HEK293T (cell line): ENCODE measurements at regions not wholly inside any gene's neighbourhood (a gene's known extent, or its start where the extent isn't known, plus 50 kb on each side); places are given as distances from the start of the nearest gene placed in this dataset.

Experiments used
- BHLHE40 ChIP-seq: fragments of 450-650 bp; IDR thresholded peaks from 2 replicates; pipeline ENCODE4 v1.6.1; 2016; ENCODE audit warnings: mild to moderate bottlenecking, moderate library complexity, borderline replicate concordance
- ELF4 ChIP-seq: fragments of 450-650 bp; IDR thresholded peaks from 2 replicates; pipeline ENCODE4 v1.6.1; 2017; ENCODE audit warnings: antibody characterized with exemption
- FOXK2 ChIP-seq: fragments of 450-650 bp; IDR thresholded peaks from 2 replicates; pipeline ENCODE4 v1.6.1; 2016; ENCODE audit warnings: mild to moderate bottlenecking
- HDGF ChIP-seq: fragments of 450-650 bp; IDR thresholded peaks from 2 replicates; pipeline ENCODE4 v1.6.1; 2017; ENCODE audit warnings: antibody characterized with exemption, borderline replicate concordance
- NFRKB ChIP-seq: fragments of 450-650 bp; IDR thresholded peaks from 2 replicates; pipeline ENCODE4 v1.6.1; 2016; ENCODE audit warnings: mild to moderate bottlenecking, moderate library complexity
- TARDBP ChIP-seq: fragments of 450-650 bp; IDR thresholded peaks from 2 replicates; pipeline ENCODE4 v1.6.1; 2016
- ZNF384 ChIP-seq: fragments of 450-650 bp; IDR thresholded peaks from 2 replicates; pipeline ENCODE4 v1.6.1; 2016

DNA sequence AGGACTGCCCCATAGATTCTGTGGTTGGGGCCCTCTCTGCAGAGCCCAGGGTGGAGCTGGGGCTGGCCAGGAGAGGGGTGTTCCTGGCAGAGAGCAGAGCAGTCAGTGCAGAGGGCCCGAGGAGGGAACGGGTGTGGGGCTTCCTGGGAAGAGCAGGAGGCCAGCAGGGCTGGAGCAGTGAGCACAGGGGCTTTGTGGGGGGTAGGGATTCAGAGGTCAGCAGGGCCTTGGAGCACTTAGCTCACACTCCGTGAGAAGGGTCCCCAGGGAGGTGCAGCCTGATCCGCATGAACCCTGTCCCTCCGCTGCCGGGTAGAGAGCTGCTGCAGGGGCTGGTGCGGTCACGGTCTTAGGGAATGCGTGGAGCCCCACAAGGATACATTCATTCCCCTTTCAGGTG is 113.0 kb upstream of the CIBAR2 start:
- TF ChIP-seq ELF4, result no peak
- TF ChIP-seq ZNF384, result no peak
- TF ChIP-seq NFRKB, result no peak
- no peak for TF ChIP-seq BHLHE40
- no peak for TF ChIP-seq TARDBP
- no peak for TF ChIP-seq HDGF
- no peak for TF ChIP-seq FOXK2
